ENCODE measurements at regions not wholly inside any gene's neighbourhood (a gene's known extent, or its start where the extent isn't known, plus 50 kb on each side); places are given as distances from the start of the nearest gene placed in this dataset.

DNA sequence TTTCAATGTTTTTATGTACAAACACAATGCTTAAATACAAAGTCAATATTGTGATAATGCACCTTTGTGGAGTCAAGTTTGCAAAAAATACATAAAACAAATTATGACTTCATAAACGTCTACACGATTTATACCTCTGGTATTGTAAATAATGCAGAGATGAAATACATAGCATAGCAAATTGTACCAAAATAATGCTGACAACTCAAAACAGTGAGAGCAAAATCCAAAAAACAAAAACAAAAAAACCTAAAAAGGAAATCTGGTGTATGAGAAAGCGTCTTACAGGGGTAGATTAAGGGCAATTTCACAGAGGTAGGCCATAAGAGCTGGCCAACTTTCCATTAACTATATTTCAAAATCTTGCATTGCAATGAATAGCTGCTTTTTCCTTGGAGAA, 161.5 kb upstream of the LRRC7 start:
- no peak overlapping the region for H3K4me3 ChIP-seq (ENCODE audit: low read length)
- DNase-seq (ENCODE audit: low read depth): no peak
- TF ChIP-seq, protein P1, sequence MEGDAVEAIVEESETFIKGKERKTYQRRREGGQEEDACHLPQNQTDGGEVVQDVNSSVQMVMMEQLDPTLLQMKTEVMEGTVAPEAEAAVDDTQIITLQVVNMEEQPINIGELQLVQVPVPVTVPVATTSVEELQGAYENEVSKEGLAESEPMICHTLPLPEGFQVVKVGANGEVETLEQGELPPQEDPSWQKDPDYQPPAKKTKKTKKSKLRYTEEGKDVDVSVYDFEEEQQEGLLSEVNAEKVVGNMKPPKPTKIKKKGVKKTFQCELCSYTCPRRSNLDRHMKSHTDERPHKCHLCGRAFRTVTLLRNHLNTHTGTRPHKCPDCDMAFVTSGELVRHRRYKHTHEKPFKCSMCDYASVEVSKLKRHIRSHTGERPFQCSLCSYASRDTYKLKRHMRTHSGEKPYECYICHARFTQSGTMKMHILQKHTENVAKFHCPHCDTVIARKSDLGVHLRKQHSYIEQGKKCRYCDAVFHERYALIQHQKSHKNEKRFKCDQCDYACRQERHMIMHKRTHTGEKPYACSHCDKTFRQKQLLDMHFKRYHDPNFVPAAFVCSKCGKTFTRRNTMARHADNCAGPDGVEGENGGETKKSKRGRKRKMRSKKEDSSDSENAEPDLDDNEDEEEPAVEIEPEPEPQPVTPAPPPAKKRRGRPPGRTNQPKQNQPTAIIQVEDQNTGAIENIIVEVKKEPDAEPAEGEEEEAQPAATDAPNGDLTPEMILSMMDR (conservative IDR thresholded peaks at IDR 0.05; ENCODE audit: low read depth, low read length): no peak

DNA sequence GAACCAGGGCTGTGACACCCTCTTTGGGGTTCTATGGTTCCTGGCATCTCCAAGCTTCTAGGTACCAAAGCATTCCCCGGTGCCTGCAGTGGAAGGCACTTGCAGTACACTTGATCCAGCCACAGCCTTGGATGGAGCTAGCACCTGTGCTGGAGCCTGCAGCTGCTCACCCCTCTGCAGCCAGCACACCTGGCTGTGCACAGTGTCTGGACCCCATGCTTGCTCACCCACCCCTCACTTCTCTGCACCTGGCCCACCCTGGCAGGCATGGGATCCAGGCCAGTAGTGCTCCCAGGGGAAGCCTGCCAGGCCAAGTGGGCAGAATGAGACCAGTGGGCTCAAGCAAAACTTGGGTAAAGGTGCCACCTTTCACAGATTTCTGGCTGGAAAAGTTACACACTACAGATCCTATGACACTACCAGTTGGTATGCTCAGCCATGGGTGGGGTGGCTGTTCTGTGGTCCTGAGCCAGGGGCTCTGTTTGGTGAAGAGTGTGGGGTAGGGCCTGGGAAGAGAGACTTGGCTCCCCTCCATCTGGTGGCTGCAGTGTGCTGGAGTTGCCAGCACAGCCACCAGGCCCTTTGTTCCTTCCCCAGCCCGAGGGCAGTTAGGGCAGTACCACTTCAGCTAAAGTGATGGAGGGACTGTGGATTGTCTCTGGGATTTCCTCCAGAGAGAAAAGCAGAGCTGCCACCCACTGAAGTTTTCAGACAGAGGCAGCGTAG, 157.8 kb upstream of the LRRC7 start:
- no peak for DNase-seq (ENCODE audit: low read depth)
- no peak overlapping the region for H3K4me3 ChIP-seq (ENCODE audit: low read length)
- TF ChIP-seq, protein P1 (conservative IDR thresholded peaks at IDR 0.05; ENCODE audit: low read depth, low read length): no peak

DNA sequence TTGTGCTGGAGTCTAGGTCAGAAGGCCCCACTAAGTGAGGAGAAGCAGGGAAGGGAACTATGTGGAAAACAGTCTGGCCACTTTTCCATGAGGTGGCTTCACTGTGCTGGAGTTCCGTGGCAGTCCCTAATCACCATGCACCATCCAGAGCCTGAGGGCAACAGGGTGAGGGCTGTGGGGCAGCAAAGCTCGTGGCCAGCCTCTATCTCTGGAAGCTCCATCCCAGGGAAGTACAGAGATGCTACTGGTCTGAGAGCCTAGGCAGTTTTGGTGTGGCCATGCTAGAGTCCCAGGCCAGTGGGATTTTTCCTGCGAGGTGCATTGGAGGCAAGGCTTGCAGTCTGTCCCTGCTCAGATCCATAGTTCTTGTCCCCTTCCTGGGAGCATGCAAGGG, 157.3 kb upstream of the LRRC7 start:
- TF ChIP-seq, protein P1 (conservative IDR thresholded peaks at IDR 0.05; ENCODE audit: low read depth, low read length): no peak
- H3K4me3 ChIP-seq (ENCODE audit: low read length): no peak overlapping the region
- DNase-seq (ENCODE audit: low read depth): no peak

DNA sequence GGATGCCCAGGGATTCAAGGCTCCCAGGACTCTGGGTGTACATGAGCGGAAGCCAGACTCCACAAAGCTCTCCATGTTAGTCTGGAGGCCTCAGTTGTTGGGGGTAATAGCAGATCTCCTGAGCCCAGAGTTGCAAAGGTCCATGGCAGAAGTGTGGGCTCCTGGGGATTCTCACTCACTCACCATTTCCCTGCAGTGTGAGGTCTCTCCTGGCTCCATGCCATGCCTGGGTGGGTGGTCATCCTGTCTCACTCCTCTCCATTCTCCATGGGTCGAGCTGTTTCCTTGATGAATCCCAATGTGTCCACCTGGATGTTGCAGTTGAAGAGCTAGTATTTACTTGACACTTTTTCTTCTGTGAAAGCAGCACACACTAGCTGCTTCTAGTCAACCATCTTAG, 156.8 kb upstream of the LRRC7 start:
- TF ChIP-seq, protein P1 (conservative IDR thresholded peaks at IDR 0.05; ENCODE audit: low read depth, low read length): no peak
- DNase-seq (ENCODE audit: low read depth): no peak
- no peak overlapping the region for H3K4me3 ChIP-seq (ENCODE audit: low read length)

DNA sequence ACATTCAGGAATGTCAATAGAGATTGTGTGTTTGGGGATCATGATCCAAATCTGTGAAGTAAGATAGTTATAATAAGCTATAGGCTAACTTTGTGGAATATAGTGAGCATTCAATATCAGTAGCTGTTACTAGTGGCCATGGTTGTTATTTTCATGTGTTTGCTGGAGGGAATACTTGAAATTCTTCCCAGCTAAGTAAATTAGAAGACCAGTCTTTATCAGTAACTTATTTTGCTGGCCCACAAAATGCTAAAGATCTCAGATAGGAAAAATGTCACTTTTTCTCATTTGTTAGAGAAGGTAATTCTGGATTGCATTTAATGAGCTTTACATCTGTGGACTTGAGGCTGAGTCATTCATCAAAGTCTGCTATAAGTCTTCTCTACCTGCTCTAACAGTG, 156.1 kb upstream of the LRRC7 start:
- no peak overlapping the region for H3K4me3 ChIP-seq (ENCODE audit: low read length)
- DNase-seq (ENCODE audit: low read depth): no peak
- TF ChIP-seq, protein P1 (conservative IDR thresholded peaks at IDR 0.05; ENCODE audit: low read depth, low read length): no peak

DNA sequence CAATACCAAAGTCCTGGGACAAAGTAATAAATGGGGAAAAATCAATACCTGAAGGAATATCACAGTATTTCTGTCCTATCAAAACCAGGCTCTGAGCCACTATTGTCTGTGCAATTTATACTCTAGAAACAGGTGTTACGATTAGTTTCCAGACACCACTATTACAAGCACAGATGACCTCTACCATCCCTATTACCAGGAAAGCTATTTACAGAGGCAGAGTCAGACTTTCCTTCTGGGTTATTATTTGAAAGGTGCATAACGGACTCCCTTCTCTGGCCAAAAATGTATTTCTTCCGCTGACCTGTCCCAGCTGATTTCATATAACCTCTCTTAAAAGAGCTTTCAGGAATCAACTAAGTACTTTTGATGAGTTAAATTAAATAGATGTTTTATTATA, 154.6 kb upstream of the LRRC7 start:
- DNase-seq (ENCODE audit: low read depth): no peak
- TF ChIP-seq, protein P1 (conservative IDR thresholded peaks at IDR 0.05; ENCODE audit: low read depth, low read length): no peak
- no peak overlapping the region for H3K4me3 ChIP-seq (ENCODE audit: low read length)

DNA sequence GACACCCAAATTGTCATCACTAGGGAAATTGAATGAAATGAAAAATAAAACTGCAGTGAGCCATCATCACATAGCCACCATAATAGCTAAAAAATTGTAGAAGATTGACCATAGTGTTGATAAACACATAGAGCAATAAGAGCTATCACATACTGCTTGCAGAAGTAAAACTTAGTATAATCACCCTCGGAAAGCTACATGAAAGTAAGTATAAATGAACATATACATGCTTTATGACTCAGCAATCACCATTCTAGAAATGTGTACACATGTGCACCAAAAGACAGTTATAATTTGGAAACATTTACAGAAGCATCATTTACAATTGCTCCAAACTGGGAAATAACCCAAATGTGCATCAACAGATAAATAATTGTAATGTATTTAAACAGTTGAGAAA, 153.1 kb upstream of the LRRC7 start:
- DNase-seq (ENCODE audit: low read depth): no peak
- TF ChIP-seq, protein P1 (conservative IDR thresholded peaks at IDR 0.05; ENCODE audit: low read depth, low read length): no peak
- no peak overlapping the region for H3K4me3 ChIP-seq (ENCODE audit: low read length)

Measured in retinal pigment epithelial cell (primary cell).